GM21717 (cell line): ENCODE measurements at regions not wholly inside any gene's neighbourhood (a gene's known extent, or its start where the extent isn't known, plus 50 kb on each side); places are given as distances from the start of the nearest gene placed in this dataset.
"Not testable (repeated sequence)": the region's sequence is repeated elsewhere in the genome, so short reads cannot be mapped to it uniquely, and the experiment has no call there.

Experiments used
- ATAC-seq: cut with Tn5 transposase; IDR thresholded peaks from one replicate; pipeline ENCODE4 v1.9.1; 2021; ENCODE audit warnings: mild to moderate bottlenecking, moderate library complexity; ENCODE audit not compliant: unreplicated experiment

- ATAC-seq = not testable (repeated sequence)
Measured at GRCh38 chr21:6553505-6554376, 3967.6 kb upstream of the TPTE start.

DNA sequence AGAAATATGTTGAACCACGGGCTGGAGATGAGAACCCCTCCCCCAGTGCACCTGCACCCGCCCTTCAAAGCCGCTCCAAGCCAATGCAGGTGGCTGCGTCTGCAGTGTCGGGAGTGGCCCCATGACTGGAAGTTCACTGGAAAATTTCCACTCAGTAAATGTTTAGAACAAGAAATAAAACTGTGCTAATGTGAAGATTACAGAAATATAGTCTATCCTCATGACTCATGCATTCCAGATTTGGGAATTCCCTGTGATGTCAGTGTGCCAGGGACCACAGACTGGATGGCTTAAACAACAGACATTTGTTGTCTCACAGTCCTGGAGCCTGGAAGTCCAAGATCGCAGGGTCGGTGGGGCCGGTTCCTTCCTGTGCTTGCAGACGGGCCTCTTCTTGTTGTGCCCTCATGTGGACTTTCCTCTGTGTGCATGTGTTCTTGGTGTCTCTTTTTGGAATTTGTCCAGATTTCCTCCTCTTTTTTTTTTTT is 3967.0 kb upstream of the TPTE start:
- ATAC-seq = not testable (repeated sequence)

GRCh38 chr21:6556516-6556915 is 3964.9 kb upstream of the TPTE start:
- not testable (repeated sequence) for ATAC-seq

DNA sequence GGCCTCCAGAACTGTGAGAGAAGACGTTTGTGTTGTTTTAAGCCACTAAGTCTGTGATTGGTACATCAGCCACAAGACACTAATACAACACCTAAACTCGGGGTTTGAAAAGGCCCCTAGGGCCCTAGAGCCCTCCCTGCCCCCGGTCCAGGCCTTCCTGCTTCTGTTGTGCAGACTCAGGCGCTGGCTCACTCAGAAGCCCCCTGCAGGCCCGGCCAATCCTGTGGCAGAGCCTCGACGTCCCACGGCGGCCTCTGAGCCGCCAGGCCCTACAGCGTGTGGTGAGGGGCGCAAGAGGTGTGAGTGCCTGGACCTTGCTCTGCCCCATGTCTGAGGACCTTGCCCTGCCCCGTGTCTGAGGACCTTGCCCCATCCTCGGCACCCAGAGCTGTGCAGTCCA is 3964.0 kb upstream of the TPTE start:
- ATAC-seq = not testable (repeated sequence)

DNA sequence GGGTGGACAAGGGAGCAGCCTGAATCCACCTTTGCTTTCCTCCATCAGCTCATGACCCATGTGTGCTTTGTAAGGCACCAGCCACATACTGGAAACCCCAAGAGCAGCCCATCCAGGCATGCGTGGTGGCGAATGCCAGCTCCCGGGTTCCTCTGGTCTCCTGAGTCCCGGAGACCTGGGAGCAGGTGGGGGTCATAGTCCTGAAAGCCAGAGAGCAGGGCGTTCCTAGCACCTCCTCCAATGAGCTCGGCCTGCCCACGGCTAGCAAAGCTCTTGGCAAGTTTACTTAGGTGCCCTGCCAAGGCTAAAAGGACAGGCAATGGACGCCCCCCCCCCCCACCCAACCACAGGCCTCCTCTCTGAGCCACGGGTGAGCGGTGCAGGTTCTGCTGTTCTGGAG is 3960.2 kb upstream of the TPTE start:
- ATAC-seq = not testable (repeated sequence)

DNA sequence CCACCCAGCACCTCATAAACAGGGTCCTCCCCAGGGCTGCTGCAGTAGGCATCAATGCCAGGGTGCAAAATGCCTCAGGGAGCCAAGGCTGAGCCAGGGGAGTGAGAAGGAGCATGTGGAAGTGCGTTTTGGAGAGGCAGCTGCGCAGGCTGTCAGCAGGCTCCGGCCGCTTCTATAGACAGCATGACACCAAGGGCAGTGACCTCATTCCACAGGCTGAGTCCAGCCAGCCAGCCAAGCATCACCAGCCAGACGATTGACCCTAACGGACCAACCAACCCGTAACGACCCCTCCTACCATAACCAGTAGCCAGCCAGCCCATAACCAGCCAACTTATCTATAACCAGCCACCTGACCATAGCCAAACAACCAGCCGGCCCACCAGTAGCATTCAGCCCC is 3959.8 kb upstream of the TPTE start:
- not testable (repeated sequence) for ATAC-seq

GRCh38 chr21:6564543-6565166 is 3956.7 kb upstream of the TPTE start:
- not testable (repeated sequence) for ATAC-seq

DNA sequence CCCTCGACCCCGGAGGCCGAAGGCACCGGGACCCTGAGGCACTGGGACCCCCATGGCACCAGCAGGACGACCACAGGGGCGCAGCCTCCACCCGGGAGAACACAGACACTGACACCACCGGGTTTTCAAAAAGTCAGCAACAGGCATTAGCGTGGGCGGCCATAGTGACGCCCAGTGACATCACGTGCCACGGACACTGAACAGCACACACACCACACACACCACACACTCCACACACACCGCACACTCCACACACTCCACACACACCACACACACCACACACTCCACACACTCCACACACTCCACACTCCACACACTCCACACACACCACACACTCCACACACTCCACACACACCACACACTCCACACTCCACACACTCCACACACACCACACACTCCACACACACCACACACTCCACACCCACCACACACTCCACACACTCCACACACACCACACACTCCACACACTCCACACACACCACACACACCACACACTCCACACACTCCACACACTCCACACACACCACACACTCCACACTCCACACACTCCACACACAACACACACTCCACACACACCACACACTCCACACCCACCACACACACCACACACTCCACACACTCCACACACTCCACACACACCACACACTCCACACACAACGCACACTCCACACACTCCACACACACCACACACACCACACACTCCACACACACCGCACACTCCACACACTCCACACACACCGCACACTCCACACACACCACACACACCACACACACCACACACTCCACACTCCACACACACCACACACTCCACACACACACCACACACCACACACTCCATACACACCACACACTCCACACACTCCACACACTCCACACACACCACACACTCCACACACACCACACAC is 3955.9 kb upstream of the TPTE start:
- not testable (repeated sequence) for ATAC-seq

- ATAC-seq = not testable (repeated sequence)
Measured at GRCh38 chr21:6567542-6567941, 3953.8 kb upstream of the TPTE start.

DNA sequence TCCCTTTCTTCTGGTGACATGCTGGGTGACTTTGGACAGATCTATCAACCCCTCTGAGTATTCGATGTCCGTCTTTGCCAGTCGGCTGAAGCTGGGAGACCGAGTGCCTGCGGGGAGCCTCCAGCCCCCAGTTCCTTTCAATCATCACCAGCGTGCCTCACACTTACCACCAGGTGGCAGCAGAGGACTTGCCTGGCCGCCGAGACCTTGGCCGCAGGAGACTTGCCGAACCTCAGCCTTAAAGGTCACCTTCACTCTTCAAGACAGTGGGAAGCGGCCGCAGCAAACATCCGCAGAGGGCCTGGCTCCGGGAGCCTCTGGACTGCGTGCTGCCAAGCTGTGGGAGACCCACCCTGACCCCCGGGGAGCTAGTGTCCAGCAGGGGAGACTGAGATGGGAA is 3952.2 kb upstream of the TPTE start:
- ATAC-seq = not testable (repeated sequence)

- not testable (repeated sequence) for ATAC-seq
Measured at GRCh38 chr21:6569587-6570392, 3951.6 kb upstream of the TPTE start.

DNA sequence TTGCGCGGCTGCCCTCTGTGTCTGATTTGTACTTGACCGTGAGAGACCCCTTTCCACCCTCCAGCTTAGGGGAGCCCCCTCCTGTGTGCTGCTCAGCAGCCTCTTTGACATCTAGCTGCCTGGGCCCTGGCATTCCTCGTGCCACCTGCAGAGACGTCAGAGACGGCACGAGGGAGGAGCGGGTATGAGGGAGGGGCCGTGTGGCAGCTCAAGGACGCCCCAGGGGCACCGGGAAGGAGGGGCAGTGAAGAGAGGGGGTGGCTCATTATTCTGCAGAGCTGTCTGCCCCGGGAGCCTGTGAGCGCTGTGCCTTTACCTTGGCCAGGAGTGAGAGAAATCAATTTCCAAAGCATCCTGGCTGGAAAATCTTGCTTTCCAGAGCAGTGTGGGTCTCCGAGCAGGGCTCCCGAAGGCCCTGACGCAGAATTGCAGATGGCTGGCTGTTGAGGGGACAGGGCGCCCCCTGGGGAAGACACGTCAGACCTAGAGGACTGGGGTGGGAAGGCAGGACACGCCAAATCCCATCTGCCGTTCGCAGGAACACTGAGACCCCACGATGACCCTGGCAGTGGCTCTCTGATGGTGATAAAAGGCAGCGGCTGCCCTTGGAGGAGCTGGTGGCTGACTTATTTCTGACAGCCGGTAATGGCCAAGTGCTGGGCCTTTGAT is 3950.5 kb upstream of the TPTE start:
- not testable (repeated sequence) for ATAC-seq

DNA sequence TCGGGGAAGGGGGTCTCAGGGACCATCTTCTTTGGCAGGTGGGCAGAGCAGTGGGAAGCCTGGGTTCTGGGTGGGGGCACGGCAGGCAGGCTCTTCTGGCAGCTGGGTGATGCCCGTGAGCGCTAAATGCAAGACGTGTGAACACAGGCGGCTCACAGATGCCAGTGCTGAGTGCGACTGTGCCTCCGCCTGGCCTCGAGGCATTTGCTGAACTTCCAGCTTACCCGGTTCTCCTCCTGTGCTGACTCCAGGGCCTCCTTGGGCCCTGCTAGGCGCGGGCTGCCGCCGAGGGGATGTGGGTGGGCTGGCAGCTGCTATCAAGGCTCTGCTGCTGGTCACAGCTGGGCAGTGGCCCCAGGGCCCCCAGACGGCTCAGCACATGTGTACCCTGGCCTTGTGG is 3947.8 kb upstream of the TPTE start:
- not testable (repeated sequence) for ATAC-seq

- not testable (repeated sequence) for ATAC-seq
Measured at GRCh38 chr21:6579801-6580200, 3941.6 kb upstream of the TPTE start.
